Parathyroid adenoma (tissue), 2 donors: ENCODE measurements at regions not wholly inside any gene's neighbourhood (a gene's known extent, or its start where the extent isn't known, plus 50 kb on each side); places are given as distances from the start of the nearest gene placed in this dataset.
"Not testable (repeated sequence)": the region's sequence is repeated elsewhere in the genome, so short reads cannot be mapped to it uniquely, and the experiment has no call there.

ENCODE experiments used
- H2AFZ ChIP-seq: fragments of 300-600 bp; sonication (generic); one replicate; pipeline ENCODE4 v1.7.0; 2017; ENCODE audit warnings: antibody characterized with exemption, mild to moderate bottlenecking
- H3K27ac ChIP-seq: fragments of 300-600 bp; sonication (generic); one replicate; pipeline ENCODE4 v1.7.0; 2017
- H3K27me3 ChIP-seq: fragments of 300-600 bp; sonication (generic); one replicate; pipeline ENCODE4 v1.7.0; 2017; ENCODE audit warnings: low read length; ENCODE audit not compliant: control insufficient read depth, insufficient read depth
- H3K36me3 ChIP-seq: fragments of 300-600 bp; sonication (generic); one replicate; pipeline ENCODE4 v1.7.0; 2017; ENCODE audit warnings: low read length; ENCODE audit not compliant: control insufficient read depth, insufficient read depth
- H3K4me1 ChIP-seq: fragments of 300-600 bp; sonication (generic); one replicate; pipeline ENCODE4 v1.7.0; 2017; ENCODE audit warnings: control low read depth
- H3K4me2 ChIP-seq: fragments of 300-600 bp; sonication (generic); one replicate; pipeline ENCODE4 v1.7.0; 2017; ENCODE audit warnings: low read length
- H3K4me3 ChIP-seq: fragments of 300-600 bp; sonication (generic); one replicate; pipeline ENCODE4 v1.7.0; 2017; ENCODE audit warnings: low read depth, low read length
- H3K79me2 ChIP-seq: fragments of 300-600 bp; sonication (generic); one replicate; pipeline ENCODE4 v1.7.0; 2017; ENCODE audit warnings: control low read depth
- H3K9ac ChIP-seq: fragments of 300-600 bp; sonication (generic); one replicate; pipeline ENCODE4 v1.7.0; 2017; ENCODE audit warnings: mild to moderate bottlenecking
- H3K9me3 ChIP-seq: fragments of 300-600 bp; sonication (generic); one replicate; pipeline ENCODE4 v1.7.0; 2017; ENCODE audit warnings: low read length; ENCODE audit not compliant: control insufficient read depth
- CTCF ChIP-seq: fragments of 300-600 bp; sonication (generic); IDR thresholded peaks from one replicate; pipeline ENCODE4 v1.7.0; 2017; ENCODE audit warnings: antibody characterized with exemption, mild to moderate bottlenecking
- donor health status: primary hyperparathyroidism.

- Histone ChIP-seq H3K4me3 (no peak overlapping the region), H3K27me3 (no peaks in the 10 kb centered on the region), H3K4me1 (peaks cover 13% of the 10 kb centered on the region), H3K4me2 (no peak overlapping the region), H2AFZ (no peak overlapping the region), H3K9ac (no peak overlapping the region), H3K9me3 (no peaks in the 10 kb centered on the region), H3K36me3 (no peaks in the 10 kb centered on the region), H3K27ac (no peak overlapping the region), H3K79me2 (no peaks in the 10 kb centered on the region)
- TF ChIP-seq CTCF: no peak
These were observed 144.4 kb upstream of the ANKRD55 start for GRCh38 chr5:56377573-56377972.

DNA sequence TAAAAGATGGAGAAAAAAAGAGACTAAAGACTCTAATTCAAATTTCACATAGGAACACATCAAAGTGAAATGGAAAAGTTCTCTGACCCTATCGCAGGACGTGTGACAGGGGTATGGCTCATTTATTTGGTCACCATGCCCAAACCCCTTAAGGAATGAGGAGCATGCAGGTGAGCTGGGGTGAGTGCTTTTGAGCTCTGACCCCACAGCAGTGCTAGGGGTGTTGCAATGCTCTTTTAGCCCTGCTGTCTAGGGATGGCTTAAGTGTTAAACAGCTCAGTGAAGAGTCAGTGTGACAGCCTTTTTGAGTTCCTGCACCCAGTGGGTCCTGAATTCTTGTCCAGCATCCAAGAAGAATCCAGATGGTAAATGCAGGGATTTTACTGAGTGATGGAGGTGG is 143.0 kb upstream of the ANKRD55 start:
- H3K9me3 ChIP-seq: no peaks in the 10 kb centered on the region
- no peak overlapping the region for H3K4me3 ChIP-seq
- no peak overlapping the region for H2AFZ ChIP-seq
- no peak for TF ChIP-seq CTCF
- no peak overlapping the region for H3K27ac ChIP-seq
- H3K27me3 ChIP-seq: no peaks in the 10 kb centered on the region
- H3K4me2 ChIP-seq: no peak overlapping the region
- no peak overlapping the region for H3K9ac ChIP-seq
- no peaks in the 10 kb centered on the region for H3K36me3 ChIP-seq
- H3K79me2 ChIP-seq: no peaks in the 10 kb centered on the region
- H3K4me1 ChIP-seq: peaks cover 13% of the 10 kb centered on the region

DNA sequence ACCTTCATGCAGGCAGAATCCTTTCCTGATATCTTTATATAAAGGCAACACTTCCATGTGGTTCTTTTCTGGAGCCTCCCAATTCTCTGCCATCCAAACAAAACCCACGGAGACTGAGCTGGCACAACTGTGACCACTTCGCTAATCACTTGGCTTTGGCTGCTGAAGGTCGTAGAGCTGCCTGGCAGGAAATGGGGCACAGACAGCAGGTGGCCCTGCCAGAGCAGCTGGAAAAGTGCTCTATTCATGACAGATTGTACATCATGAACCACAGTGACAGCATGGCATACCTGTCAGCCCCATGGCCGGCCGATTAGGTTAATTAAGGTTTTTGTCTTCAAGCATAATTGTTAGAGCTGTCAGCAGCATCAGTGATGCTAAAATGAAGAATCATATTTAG is 141.9 kb upstream of the ANKRD55 start:
- H3K9ac ChIP-seq: no peak overlapping the region
- H3K79me2 ChIP-seq: no peaks in the 10 kb centered on the region
- peak overlapping the region; percentile 3 for H3K27ac ChIP-seq
- no peaks in the 10 kb centered on the region for H3K36me3 ChIP-seq
- TF ChIP-seq CTCF: no peak
- no peaks in the 10 kb centered on the region for H3K9me3 ChIP-seq
- no peak overlapping the region for H3K4me2 ChIP-seq
- no peaks in the 10 kb centered on the region for H3K27me3 ChIP-seq
- H3K4me1 ChIP-seq: peaks cover 13% of the 10 kb centered on the region
- peak overlapping the region; percentile 63 for H2AFZ ChIP-seq
- no peak overlapping the region for H3K4me3 ChIP-seq

- not testable (repeated sequence) for H3K79me2 ChIP-seq, H3K27me3 ChIP-seq, H3K4me3 ChIP-seq, H3K9me3 ChIP-seq, H3K9ac ChIP-seq, H3K36me3 ChIP-seq, H3K27ac ChIP-seq, H3K4me2 ChIP-seq, H2AFZ ChIP-seq
- H3K4me1 ChIP-seq: peaks cover 19% of the 10 kb centered on the region
These were observed 139.4 kb upstream of the ANKRD55 start for GRCh38 chr5:56372491-56372890.

DNA sequence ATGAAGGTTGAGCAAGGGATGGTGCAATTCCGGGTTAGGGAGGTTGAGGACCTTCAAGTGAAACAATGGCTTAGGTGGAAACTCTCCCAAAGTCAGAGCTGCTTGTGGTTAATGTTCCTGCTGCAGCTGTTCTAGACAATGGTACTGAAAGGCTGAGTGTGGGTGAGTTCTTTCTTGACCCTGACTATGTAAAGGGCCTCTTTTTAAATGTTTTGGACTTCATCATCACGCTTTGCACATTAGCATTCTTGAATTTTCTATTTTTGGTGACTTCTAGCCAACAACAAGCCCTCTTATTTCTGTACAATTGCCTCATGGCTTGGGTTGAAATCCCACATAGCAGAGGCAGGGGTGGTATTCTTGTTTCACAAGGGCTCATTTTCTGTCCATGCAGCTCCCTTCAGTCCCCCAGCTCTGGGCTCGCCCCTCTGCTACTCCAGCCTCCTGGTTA is 136.3 kb upstream of the ANKRD55 start:
- Histone ChIP-seq H3K9ac (no peak overlapping the region), H3K4me1 (peaks cover 10% of the 10 kb centered on the region), H3K27ac (no peak overlapping the region), H3K4me2 (no peak overlapping the region), H3K9me3 (no peaks in the 10 kb centered on the region), H3K27me3 (no peaks in the 10 kb centered on the region), H3K4me3 (no peak overlapping the region), H2AFZ (peak overlapping the region; percentile 68), H3K36me3 (no peaks in the 10 kb centered on the region), H3K79me2 (no peaks in the 10 kb centered on the region)
- TF ChIP-seq CTCF: no peak
